ENCODE measurements at regions not wholly inside any gene's neighbourhood (a gene's known extent, or its start where the extent isn't known, plus 50 kb on each side); places are given as distances from the start of the nearest gene placed in this dataset.

DNA sequence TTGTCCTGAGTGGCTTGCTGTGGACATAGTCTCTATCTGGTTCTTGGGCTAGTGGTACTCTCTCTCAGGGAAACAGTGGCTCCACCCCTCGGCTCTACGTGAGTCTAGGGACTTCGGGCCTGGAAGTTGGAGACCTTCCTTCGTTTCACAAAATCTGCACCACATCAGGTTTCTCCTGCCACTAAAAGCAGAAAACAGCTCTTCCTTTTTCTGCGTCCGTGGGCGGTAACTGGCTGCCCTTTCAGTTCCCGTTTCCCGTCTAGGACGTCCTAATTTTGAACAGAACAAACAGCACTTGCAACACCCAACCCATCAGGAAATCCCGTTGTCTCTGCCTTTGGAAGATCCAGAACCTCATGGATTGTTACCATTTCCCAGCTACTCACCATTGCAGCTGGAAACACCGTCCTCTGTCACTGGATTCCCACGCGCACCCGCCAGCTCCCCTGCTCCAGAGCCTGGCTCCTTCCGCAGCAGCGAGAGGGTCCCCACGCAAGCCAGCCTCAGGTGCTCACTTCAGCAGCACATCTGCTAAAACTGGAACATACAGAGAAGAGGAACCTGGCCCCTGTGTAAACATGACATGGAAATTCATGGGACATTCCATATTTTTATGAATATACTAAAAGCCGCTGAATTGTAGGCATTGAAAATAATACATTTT, 311.4 kb upstream of the AKR1E2 start:
- POLR2A ChIA-PET = no interaction called here
- peak overlapping the region; percentile 65 for H2AFZ ChIP-seq (ENCODE audit: insufficient read depth, low read depth, low read length, poor library complexity, severe bottlenecking)

DNA sequence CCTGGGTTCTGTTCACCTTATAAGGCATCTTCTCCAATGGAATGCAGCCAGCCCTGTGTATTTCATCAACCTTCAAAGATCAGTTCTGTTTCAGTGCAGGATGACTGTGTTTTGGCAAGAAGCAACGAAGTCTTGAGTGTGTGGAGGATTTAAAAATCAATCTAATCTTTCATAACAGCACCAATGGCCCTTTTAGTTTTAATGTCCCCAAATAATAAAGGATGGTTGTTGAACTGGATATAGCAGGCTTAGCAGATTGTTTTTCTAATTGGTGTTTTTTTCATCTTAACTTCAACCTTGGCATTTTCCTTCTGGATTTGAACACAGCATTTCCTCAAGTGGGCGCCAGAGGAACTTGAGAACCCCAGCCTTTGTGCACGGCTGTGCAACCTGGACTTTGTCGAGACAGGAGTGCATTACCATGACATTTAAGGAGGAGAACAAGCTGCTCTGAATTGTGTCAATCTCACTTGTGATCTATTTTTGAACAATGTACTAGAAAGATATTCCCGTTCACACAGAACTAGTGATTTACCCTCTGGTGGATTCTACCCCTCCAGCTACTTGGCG, 313.3 kb upstream of the AKR1E2 start:
- no peaks in the 10 kb centered on the region for H3K27me3 ChIP-seq (replicated peaks in 1 of 4; ENCODE audit: control extremely low read depth in 1 of 4, control insufficient read depth in 3 of 4, insufficient read depth in 4 of 4, low read length in 3 of 4)
- Mint-ChIP-seq H3K9me3 (ENCODE audit: insufficient read depth) (no peaks in the 10 kb centered on the region), H3K27me3 (peaks cover 3% of the 10 kb centered on the region), H3K4me1 (peaks cover 29% of the 10 kb centered on the region), H3K4me3 (no peak overlapping the region), H3K27ac (no peak overlapping the region)
- H3K4me2 ChIP-seq (replicated peaks; ENCODE audit: low read depth, low read length, poor library complexity, severe bottlenecking) = no peak overlapping the region
- DNase-seq (no peak), ATAC-seq (ENCODE audit: low read depth) (no peak)
- ChIA-PET CTCF (no interaction called here), POLR2A (no interaction called here)
- H3K36me3 ChIP-seq (replicated peaks in 1 of 2; ENCODE audit: control extremely low read depth in 1 of 2, control insufficient read depth in 1 of 2, extremely low read depth in 1 of 2, insufficient read depth in 2 of 2, low read length in 1 of 2) = no peaks in the 10 kb centered on the region
- H2AFZ ChIP-seq (ENCODE audit: insufficient read depth, low read depth, low read length, poor library complexity, severe bottlenecking) = no peak overlapping the region
- H3K27ac ChIP-seq (ENCODE audit: low read length in 2 of 2) = no peak overlapping the region
- intact Hi-C loops (cut with micrococcal nuclease) = loop anchor here (5.0 kb wide), 1 partner anchor 705 kb away; no protein-coding TSS in a partner anchor
- WGBS (ENCODE audit: insufficient coverage) = 80% methylated on average over 1 of the region's 6 CpGs
- no peak overlapping the region for H3K4me3 ChIP-seq (ENCODE audit: control extremely low read depth in 1 of 5, extremely low read depth in 1 of 5, insufficient read depth in 1 of 5, low read depth in 2 of 5, low read length in 4 of 5)
- no peaks in the 10 kb centered on the region for H3K9me3 ChIP-seq (ENCODE audit: control extremely low read depth in 1 of 3, control insufficient read depth in 2 of 3, insufficient read depth in 1 of 3, low read length in 2 of 3)
- no peak for TF ChIP-seq EZH2 (IDR thresholded peaks at IDR 0.05; ENCODE audit: borderline replicate concordance, insufficient read depth, low read depth, low read length, poor library complexity, severe bottlenecking)
- TF ChIP-seq, protein P1, sequence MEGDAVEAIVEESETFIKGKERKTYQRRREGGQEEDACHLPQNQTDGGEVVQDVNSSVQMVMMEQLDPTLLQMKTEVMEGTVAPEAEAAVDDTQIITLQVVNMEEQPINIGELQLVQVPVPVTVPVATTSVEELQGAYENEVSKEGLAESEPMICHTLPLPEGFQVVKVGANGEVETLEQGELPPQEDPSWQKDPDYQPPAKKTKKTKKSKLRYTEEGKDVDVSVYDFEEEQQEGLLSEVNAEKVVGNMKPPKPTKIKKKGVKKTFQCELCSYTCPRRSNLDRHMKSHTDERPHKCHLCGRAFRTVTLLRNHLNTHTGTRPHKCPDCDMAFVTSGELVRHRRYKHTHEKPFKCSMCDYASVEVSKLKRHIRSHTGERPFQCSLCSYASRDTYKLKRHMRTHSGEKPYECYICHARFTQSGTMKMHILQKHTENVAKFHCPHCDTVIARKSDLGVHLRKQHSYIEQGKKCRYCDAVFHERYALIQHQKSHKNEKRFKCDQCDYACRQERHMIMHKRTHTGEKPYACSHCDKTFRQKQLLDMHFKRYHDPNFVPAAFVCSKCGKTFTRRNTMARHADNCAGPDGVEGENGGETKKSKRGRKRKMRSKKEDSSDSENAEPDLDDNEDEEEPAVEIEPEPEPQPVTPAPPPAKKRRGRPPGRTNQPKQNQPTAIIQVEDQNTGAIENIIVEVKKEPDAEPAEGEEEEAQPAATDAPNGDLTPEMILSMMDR (IDR thresholded peaks at IDR 0.05) = no peak
- H3K79me2 ChIP-seq (ENCODE audit: control insufficient read depth, insufficient read depth, low read length) = no peaks in the 10 kb centered on the region
- no peaks in the 10 kb centered on the region for H4K20me1 ChIP-seq (ENCODE audit: control insufficient read depth, insufficient read depth, low read length, poor library complexity, severe bottlenecking)
- no peak overlapping the region for H3K9ac ChIP-seq (ENCODE audit: low read length)
- peaks cover 25 to 26% of the 10 kb centered on the region in 2 donors for H3K4me1 ChIP-seq (ENCODE audit: control insufficient read depth in 2 of 2, insufficient read depth in 2 of 2, low read length in 2 of 2)

More for the DNA sequence above, 311.4 kb upstream of the AKR1E2 start:
- Mint-ChIP-seq H3K9me3 (ENCODE audit: insufficient read depth) (no peaks in the 10 kb centered on the region), H3K4me3 (peak overlapping the region; percentile 75), H3K27ac (peak overlapping the region; percentile 75), H3K4me1 (peaks cover 29% of the 10 kb centered on the region), H3K27me3 (peaks cover 4% of the 10 kb centered on the region)
- Histone ChIP-seq H3K4me2 (replicated peaks; ENCODE audit: low read depth, low read length, poor library complexity, severe bottlenecking) (peak overlapping the region; percentile 65), H4K20me1 (ENCODE audit: control insufficient read depth, insufficient read depth, low read length, poor library complexity, severe bottlenecking) (no peaks in the 10 kb centered on the region), H3K79me2 (ENCODE audit: control insufficient read depth, insufficient read depth, low read length) (no peaks in the 10 kb centered on the region), H3K36me3 (replicated peaks in 1 of 2; ENCODE audit: control extremely low read depth in 1 of 2, control insufficient read depth in 1 of 2, extremely low read depth in 1 of 2, insufficient read depth in 2 of 2, low read length in 1 of 2) (no peaks in the 10 kb centered on the region), H3K27me3 (replicated peaks in 1 of 4; ENCODE audit: control extremely low read depth in 1 of 4, control insufficient read depth in 3 of 4, insufficient read depth in 4 of 4, low read length in 3 of 4) (no peaks in the 10 kb centered on the region), H3K9ac (ENCODE audit: low read length) (peak overlapping the region; percentile 44), H3K4me3 (ENCODE audit: control extremely low read depth in 1 of 5, extremely low read depth in 1 of 5, insufficient read depth in 1 of 5, low read depth in 2 of 5, low read length in 4 of 5) (peak overlapping the region in 3 of 5 experiments; percentile 23 to 32 (median 30)), H3K27ac (ENCODE audit: low read length in 2 of 2) (peak overlapping the region; percentile 2 to 12), H3K9me3 (ENCODE audit: control extremely low read depth in 1 of 3, control insufficient read depth in 2 of 3, insufficient read depth in 1 of 3, low read length in 2 of 3) (no peaks in the 10 kb centered on the region), H3K4me1 (ENCODE audit: control insufficient read depth in 2 of 2, insufficient read depth in 2 of 2, low read length in 2 of 2) (peaks cover 25 to 26% of the 10 kb centered on the region in 2 donors)
- TF ChIP-seq, protein P1 (IDR thresholded peaks at IDR 0.05) = no peak
- TF ChIP-seq EZH2 (IDR thresholded peaks at IDR 0.05; ENCODE audit: borderline replicate concordance, insufficient read depth, low read depth, low read length, poor library complexity, severe bottlenecking) = no peak
- CTCF ChIA-PET = no interaction called here
- intact Hi-C loops (cut with micrococcal nuclease) = loop anchor here (5.0 kb wide), 1 partner anchor 707 kb away; no protein-coding TSS in a partner anchor
- WGBS (ENCODE audit: insufficient coverage) = 28% methylated on average over 18 of the region's 19 CpGs
- DNase-seq = peak; percentile 68
- peak; percentile 70 for ATAC-seq (ENCODE audit: low read depth)

All from B cell (primary cell).